ENCODE measurements at regions not wholly inside any gene's neighbourhood (a gene's known extent, or its start where the extent isn't known, plus 50 kb on each side); places are given as distances from the start of the nearest gene placed in this dataset.

DNA sequence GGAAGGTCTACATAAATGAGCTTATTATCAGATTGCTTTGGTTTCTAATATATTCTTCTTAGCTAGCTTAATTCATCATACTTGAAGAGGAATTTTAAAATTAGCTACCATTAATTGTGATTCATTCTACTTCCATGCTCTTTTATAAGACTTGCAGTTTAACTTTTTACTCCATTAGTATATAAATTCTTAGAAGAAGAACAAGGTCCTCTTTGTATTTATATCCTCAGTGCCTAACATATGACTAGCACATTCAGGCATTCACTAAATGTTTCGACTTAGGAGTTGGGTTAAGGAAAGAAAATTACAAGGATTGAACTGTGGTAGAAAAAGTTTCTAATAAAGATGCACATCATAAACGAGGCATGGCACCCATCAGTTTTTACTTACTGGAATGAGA, 1135.5 kb downstream of the JRKL start:
- Histone ChIP-seq H3K36me3 (no peaks in the 10 kb centered on the region), H3K9me3 (ENCODE audit: low read depth) (no peaks in the 10 kb centered on the region), H3K27me3 (no peaks in the 10 kb centered on the region), H3K4me3 (no peak overlapping the region), H4K20me1 (ENCODE audit: low read depth) (no peaks in the 10 kb centered on the region), H3F3A (ENCODE audit: low read depth) (no peaks in the 10 kb centered on the region), H3K4me2 (no peak overlapping the region), H3K4me1 (no peaks in the 10 kb centered on the region), H3K79me2 (ENCODE audit: low read depth) (no peaks in the 10 kb centered on the region), H3K27ac (no peak overlapping the region), H3K9ac (no peak overlapping the region), H2AFZ (replicated peaks) (no peak overlapping the region)
- Mint-ChIP-seq H3K27ac (no peak overlapping the region), H3K9me3 (peaks cover 5% of the 10 kb centered on the region), H3K4me3 (no peak overlapping the region), H3K4me1 (no peaks in the 10 kb centered on the region), H3K36me3 (no peaks in the 10 kb centered on the region), H3K27me3 (ENCODE audit: insufficient read depth, low read depth) (no peaks in the 10 kb centered on the region)
- TF ChIP-seq EZH2phosphoT487 (IDR thresholded peaks at IDR 0.05) (no peak), EZH2 (IDR thresholded peaks at IDR 0.05) (no peak)
- TF ChIP-seq, protein P1, sequence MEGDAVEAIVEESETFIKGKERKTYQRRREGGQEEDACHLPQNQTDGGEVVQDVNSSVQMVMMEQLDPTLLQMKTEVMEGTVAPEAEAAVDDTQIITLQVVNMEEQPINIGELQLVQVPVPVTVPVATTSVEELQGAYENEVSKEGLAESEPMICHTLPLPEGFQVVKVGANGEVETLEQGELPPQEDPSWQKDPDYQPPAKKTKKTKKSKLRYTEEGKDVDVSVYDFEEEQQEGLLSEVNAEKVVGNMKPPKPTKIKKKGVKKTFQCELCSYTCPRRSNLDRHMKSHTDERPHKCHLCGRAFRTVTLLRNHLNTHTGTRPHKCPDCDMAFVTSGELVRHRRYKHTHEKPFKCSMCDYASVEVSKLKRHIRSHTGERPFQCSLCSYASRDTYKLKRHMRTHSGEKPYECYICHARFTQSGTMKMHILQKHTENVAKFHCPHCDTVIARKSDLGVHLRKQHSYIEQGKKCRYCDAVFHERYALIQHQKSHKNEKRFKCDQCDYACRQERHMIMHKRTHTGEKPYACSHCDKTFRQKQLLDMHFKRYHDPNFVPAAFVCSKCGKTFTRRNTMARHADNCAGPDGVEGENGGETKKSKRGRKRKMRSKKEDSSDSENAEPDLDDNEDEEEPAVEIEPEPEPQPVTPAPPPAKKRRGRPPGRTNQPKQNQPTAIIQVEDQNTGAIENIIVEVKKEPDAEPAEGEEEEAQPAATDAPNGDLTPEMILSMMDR (IDR thresholded peaks at IDR 0.05): no peak
- DNase-seq (ENCODE audit: low spot score): no peak

DNA sequence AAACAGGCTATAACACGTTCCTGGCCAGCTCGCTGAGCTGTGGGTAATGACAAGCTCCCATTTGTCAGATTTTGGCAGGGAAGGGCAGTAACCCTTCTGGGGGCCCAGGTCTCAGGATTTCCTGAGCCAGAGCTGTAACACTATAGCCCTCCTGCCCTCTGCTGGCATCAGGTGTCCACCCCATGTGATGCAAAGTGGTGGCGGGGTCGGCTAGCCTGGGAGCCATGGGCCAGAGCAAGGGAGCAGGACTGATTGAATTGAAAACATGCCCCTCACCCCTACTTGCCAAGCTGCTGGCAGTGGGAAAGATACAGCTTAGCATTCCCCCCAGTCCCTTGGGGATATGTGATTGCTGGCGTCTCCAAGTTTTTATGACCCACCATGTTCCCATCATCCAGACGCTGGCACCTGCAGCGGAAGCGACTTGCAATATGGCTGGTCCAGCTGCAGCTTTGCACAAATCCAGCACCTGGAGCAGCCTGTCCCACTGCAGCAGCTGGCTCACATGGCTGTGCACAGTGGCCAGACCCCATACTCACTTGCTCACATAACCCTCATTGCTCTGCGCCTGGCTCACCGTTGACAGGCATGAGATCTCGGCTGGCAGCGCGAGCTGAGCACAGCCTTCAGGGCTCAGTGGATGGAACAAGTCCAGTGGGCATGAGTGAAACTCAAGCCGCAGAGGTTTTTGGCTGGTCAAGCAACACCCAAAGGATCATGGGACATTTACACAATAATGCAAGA, 1147.8 kb downstream of the JRKL start:
- Histone ChIP-seq H3F3A (ENCODE audit: low read depth) (no peaks in the 10 kb centered on the region), H4K20me1 (ENCODE audit: low read depth) (no peaks in the 10 kb centered on the region), H3K4me1 (no peaks in the 10 kb centered on the region), H3K27me3 (no peaks in the 10 kb centered on the region), H3K36me3 (no peaks in the 10 kb centered on the region), H3K4me2 (no peak overlapping the region), H3K27ac (no peak overlapping the region), H3K9ac (no peak overlapping the region), H3K79me2 (ENCODE audit: low read depth) (no peaks in the 10 kb centered on the region), H3K4me3 (no peak overlapping the region), H2AFZ (replicated peaks) (no peak overlapping the region), H3K9me3 (ENCODE audit: low read depth) (no peaks in the 10 kb centered on the region)
- H3K9me3 Mint-ChIP-seq: peaks cover 5% of the 10 kb centered on the region
- no peaks in the 10 kb centered on the region for H3K27me3 Mint-ChIP-seq (ENCODE audit: insufficient read depth, low read depth)
- TF ChIP-seq, protein P1 (IDR thresholded peaks at IDR 0.05): no peak
- TF ChIP-seq EZH2 (IDR thresholded peaks at IDR 0.05) (no peak), EZH2phosphoT487 (IDR thresholded peaks at IDR 0.05) (no peak)
- no peaks in the 10 kb centered on the region for H3K4me1 Mint-ChIP-seq
- no peaks in the 10 kb centered on the region for H3K36me3 Mint-ChIP-seq
- no peak overlapping the region for H3K4me3 Mint-ChIP-seq
- no peak overlapping the region for H3K27ac Mint-ChIP-seq
- DNase-seq (ENCODE audit: low spot score): no peak

DNA sequence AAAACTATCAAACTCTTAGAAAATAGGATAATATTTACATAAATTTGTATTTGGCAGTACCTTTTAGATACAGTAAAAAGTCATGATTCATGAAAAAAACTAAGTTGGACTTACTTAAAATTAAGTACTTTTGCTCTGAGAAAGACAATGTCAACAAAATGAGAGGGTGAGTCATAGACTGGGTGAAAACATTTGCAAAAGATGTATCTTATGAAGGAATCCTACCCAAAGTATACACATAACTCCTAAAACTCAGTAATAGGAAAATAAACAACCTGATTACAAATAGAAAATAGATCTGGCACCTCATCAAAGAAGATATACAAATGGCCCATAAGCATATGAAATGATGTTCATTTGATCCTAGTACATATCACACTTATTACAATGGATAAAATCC, 1154.6 kb downstream of the JRKL start:
- no peaks in the 10 kb centered on the region for H3K36me3 Mint-ChIP-seq
- H3K4me1 ChIP-seq: no peaks in the 10 kb centered on the region
- H3K4me3 ChIP-seq: no peak overlapping the region
- H3K4me2 ChIP-seq: no peak overlapping the region
- no peak overlapping the region for H3K4me3 Mint-ChIP-seq
- peaks cover 5% of the 10 kb centered on the region for H3K9me3 Mint-ChIP-seq
- TF ChIP-seq EZH2phosphoT487 (IDR thresholded peaks at IDR 0.05) (no peak), EZH2 (IDR thresholded peaks at IDR 0.05) (no peak)
- TF ChIP-seq, protein P1 (IDR thresholded peaks at IDR 0.05): no peak
- no peak overlapping the region for H3K9ac ChIP-seq
- no peaks in the 10 kb centered on the region for H3K27me3 ChIP-seq
- H3K79me2 ChIP-seq (ENCODE audit: low read depth): no peaks in the 10 kb centered on the region
- no peaks in the 10 kb centered on the region for H3K4me1 Mint-ChIP-seq
- no peaks in the 10 kb centered on the region for H3K27me3 Mint-ChIP-seq (ENCODE audit: insufficient read depth, low read depth)
- no peak for DNase-seq (ENCODE audit: low spot score)
- no peak overlapping the region for H2AFZ ChIP-seq (replicated peaks)
- no peaks in the 10 kb centered on the region for H3K9me3 ChIP-seq (ENCODE audit: low read depth)
- H3F3A ChIP-seq (ENCODE audit: low read depth): no peaks in the 10 kb centered on the region
- no peaks in the 10 kb centered on the region for H4K20me1 ChIP-seq (ENCODE audit: low read depth)
- no peak overlapping the region for H3K27ac Mint-ChIP-seq
- no peak overlapping the region for H3K27ac ChIP-seq
- H3K36me3 ChIP-seq: no peaks in the 10 kb centered on the region
